Astrocyte (in vitro differentiated cells and primary cell): ENCODE measurements at regions not wholly inside any gene's neighbourhood (a gene's known extent, or its start where the extent isn't known, plus 50 kb on each side); places are given as distances from the start of the nearest gene placed in this dataset.

Experiments used
- CTCF ChIP-seq: IDR thresholded peaks from 2 replicates; pipeline ENCODE4 v1.5.1; 2011; ENCODE audit warnings: low read depth, mild to moderate bottlenecking, inconsistent platforms, low read length, moderate library complexity; ENCODE audit not compliant: insufficient read depth
- EZH2 ChIP-seq: IDR thresholded peaks from 2 replicates; pipeline ENCODE4 v1.6.1; 2012; ENCODE audit warnings: mild to moderate bottlenecking, low read length, inconsistent platforms; ENCODE audit not compliant: insufficient read depth

GRCh38 chr2:149884871-149885270 lies 297.3 kb upstream of the MMADHC start:
- no peak for TF ChIP-seq CTCF
- no peak for TF ChIP-seq EZH2
